Hepatocyte (in vitro differentiated cells): ENCODE measurements at regions not wholly inside any gene's neighbourhood (a gene's known extent, or its start where the extent isn't known, plus 50 kb on each side); places are given as distances from the start of the nearest gene placed in this dataset.
A peak's percentile ranks its signal among the peaks of the same experiment; 100 is the strongest.

ENCODE experiments used
- DNase-seq: peaks from one replicate; pipeline ENCODE4 v3.0.0-alpha.2; 2016; ENCODE audit warnings: low spot score
- H2AFZ ChIP-seq: fragments of 200-600 bp; sonication (generic); 2 replicates; pipeline ENCODE4 v1.6.0; 2016; ENCODE audit warnings: antibody characterized with exemption, mild to moderate bottlenecking
- H3K27ac ChIP-seq: fragments of 200-600 bp; sonication (generic); 2 replicates; pipeline ENCODE4 v1.5.1; 2016; ENCODE audit warnings: mild to moderate bottlenecking
- H3K27me3 ChIP-seq: fragments of 200-600 bp; sonication (generic); 2 replicates; pipeline ENCODE4 v1.6.1; 2016
- H3K36me3 ChIP-seq: fragments of 200-600 bp; sonication (generic); replicated peaks from 2 replicates; pipeline ENCODE4 v1.5.1; 2016; ENCODE audit warnings: low read depth; ENCODE audit not compliant: insufficient read depth
- H3K4me1 ChIP-seq: fragments of 200-600 bp; sonication (generic); 2 replicates; pipeline ENCODE4 v1.5.1; 2016; ENCODE audit warnings: mild to moderate bottlenecking, moderate library complexity; ENCODE audit not compliant: insufficient read depth
- H3K4me2 ChIP-seq: fragments of 200-600 bp; sonication (generic); 2 replicates; pipeline ENCODE4 v1.6.0; 2016
- H3K4me3 ChIP-seq: fragments of 200-600 bp; sonication (generic); 2 replicates; pipeline ENCODE4 v1.5.1; 2016; ENCODE audit warnings: mild to moderate bottlenecking
- H3K79me2 ChIP-seq: fragments of 200-600 bp; sonication (generic); 2 replicates; pipeline ENCODE4 v1.6.0; 2017; ENCODE audit warnings: mild to moderate bottlenecking
- H3K9me2 ChIP-seq: fragments of 200-600 bp; sonication (generic); replicated peaks from 2 replicates; pipeline ENCODE4 v1.6.0; 2017; ENCODE audit warnings: mild to moderate bottlenecking; ENCODE audit not compliant: insufficient read depth
- H3K9me3 ChIP-seq: fragments of 200-600 bp; sonication (generic); 2 replicates; pipeline ENCODE4 v1.5.1; 2016; ENCODE audit warnings: low read depth, mild to moderate bottlenecking
- H4K20me1 ChIP-seq: fragments of 200-600 bp; sonication (generic); 2 replicates; pipeline ENCODE4 v1.6.0; 2016; ENCODE audit warnings: mild to moderate bottlenecking; ENCODE audit not compliant: insufficient read depth, poor library complexity, severe bottlenecking
- EZH2 ChIP-seq: fragments of 200-600 bp; sonication (generic); IDR thresholded peaks from 2 replicates; pipeline ENCODE4 v1.6.1; 2016; ENCODE audit warnings: antibody characterized with exemption, mild to moderate bottlenecking, borderline replicate concordance
- EZH2phosphoT487 ChIP-seq: fragments of 200-600 bp; sonication (generic); IDR thresholded peaks from one replicate; pipeline ENCODE4 v1.6.1; 2018; ENCODE audit warnings: antibody characterized with exemption, mild to moderate bottlenecking, low read depth, moderate library complexity; ENCODE audit not compliant: unreplicated experiment, severe bottlenecking
- WGBS: methylation state at CpG from one replicate; pipeline ENCODE4 v1.1.6; 2016; ENCODE audit warnings: low lambda C conversion rate; ENCODE audit errors: missing lambda C conversion rate; 5-methylcytosine and 5-hydroxymethylcytosine counted together
- TF ChIP-seq, protein P1 (sequence below): fragments of 200-600 bp; sonication (generic); IDR thresholded peaks from 2 replicates; pipeline ENCODE4 v1.5.1; 2016; ENCODE audit warnings: antibody characterized with exemption, mild to moderate bottlenecking; ENCODE audit not compliant: poor library complexity

DNA sequence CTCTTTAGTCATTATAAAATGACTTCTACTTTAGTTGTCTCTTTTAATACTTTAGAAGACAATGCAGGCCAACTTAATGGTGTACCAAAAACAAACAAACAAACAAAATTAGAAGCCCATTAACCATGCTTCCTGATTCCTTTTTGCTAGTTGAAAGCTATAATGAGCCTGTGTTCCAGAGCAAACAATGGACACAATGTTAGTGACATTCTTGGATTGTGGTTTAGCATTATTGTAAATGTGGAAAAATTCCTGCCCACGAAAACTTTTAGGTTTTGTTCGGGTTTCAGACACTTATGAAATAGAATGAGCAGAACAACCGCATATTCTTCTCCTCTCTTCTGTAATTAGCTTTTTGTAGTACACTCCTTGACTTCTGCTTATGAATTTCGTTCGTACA, 1682.7 kb upstream of the PCDH7 start:
- no peaks in the 10 kb centered on the region for H3K9me2 ChIP-seq
- no peak overlapping the region for H3K4me3 ChIP-seq
- H3K36me3 ChIP-seq, result no peaks in the 10 kb centered on the region
- H4K20me1 ChIP-seq, result no peaks in the 10 kb centered on the region
- WGBS, result 95% methylated on average over 5 of the region's 5 CpGs
- H3K27me3 ChIP-seq, result no peaks in the 10 kb centered on the region
- DNase-seq, result no peak
- H2AFZ ChIP-seq, result no peak overlapping the region
- no peak overlapping the region for H3K27ac ChIP-seq
- no peak overlapping the region for H3K4me2 ChIP-seq
- H3K79me2 ChIP-seq, result no peaks in the 10 kb centered on the region
- TF ChIP-seq, protein P1, sequence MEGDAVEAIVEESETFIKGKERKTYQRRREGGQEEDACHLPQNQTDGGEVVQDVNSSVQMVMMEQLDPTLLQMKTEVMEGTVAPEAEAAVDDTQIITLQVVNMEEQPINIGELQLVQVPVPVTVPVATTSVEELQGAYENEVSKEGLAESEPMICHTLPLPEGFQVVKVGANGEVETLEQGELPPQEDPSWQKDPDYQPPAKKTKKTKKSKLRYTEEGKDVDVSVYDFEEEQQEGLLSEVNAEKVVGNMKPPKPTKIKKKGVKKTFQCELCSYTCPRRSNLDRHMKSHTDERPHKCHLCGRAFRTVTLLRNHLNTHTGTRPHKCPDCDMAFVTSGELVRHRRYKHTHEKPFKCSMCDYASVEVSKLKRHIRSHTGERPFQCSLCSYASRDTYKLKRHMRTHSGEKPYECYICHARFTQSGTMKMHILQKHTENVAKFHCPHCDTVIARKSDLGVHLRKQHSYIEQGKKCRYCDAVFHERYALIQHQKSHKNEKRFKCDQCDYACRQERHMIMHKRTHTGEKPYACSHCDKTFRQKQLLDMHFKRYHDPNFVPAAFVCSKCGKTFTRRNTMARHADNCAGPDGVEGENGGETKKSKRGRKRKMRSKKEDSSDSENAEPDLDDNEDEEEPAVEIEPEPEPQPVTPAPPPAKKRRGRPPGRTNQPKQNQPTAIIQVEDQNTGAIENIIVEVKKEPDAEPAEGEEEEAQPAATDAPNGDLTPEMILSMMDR, result no peak
- TF ChIP-seq EZH2 (no peak), EZH2phosphoT487 (no peak)
- no peaks in the 10 kb centered on the region for H3K4me1 ChIP-seq
- H3K9me3 ChIP-seq, result no peaks in the 10 kb centered on the region

DNA sequence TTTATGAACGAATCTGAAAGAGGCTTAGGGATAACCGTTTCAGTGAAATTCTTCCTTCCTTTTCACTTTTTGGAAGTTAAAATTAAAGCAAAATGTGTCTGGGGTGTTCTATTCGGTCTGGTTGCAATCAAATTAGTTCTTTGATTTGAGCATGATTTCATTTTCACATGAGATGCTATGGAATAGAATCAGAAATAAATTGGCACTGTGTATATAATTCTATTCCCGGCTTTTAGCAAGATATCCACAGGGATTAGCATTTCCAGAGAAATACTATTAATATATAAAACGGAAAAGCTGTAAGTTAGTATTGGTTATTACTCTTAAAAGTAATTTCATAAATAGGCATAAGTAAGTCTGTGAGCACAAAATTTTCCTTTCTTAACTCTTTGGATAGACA, 1676.8 kb upstream of the PCDH7 start:
- no peaks in the 10 kb centered on the region for H3K9me2 ChIP-seq
- H3K27ac ChIP-seq, result no peak overlapping the region
- no peaks in the 10 kb centered on the region for H4K20me1 ChIP-seq
- TF ChIP-seq EZH2, result no peak
- no peak for TF ChIP-seq EZH2phosphoT487
- TF ChIP-seq, protein P1, result no peak
- H3K27me3 ChIP-seq, result no peaks in the 10 kb centered on the region
- no peaks in the 10 kb centered on the region for H3K36me3 ChIP-seq
- no peaks in the 10 kb centered on the region for H3K79me2 ChIP-seq
- H3K9me3 ChIP-seq, result no peaks in the 10 kb centered on the region
- H3K4me1 ChIP-seq, result no peaks in the 10 kb centered on the region
- no peak for DNase-seq
- no peak overlapping the region for H3K4me3 ChIP-seq
- H2AFZ ChIP-seq, result no peak overlapping the region
- WGBS, result 85% methylated on average over 5 of the region's 5 CpGs
- no peak overlapping the region for H3K4me2 ChIP-seq

DNA sequence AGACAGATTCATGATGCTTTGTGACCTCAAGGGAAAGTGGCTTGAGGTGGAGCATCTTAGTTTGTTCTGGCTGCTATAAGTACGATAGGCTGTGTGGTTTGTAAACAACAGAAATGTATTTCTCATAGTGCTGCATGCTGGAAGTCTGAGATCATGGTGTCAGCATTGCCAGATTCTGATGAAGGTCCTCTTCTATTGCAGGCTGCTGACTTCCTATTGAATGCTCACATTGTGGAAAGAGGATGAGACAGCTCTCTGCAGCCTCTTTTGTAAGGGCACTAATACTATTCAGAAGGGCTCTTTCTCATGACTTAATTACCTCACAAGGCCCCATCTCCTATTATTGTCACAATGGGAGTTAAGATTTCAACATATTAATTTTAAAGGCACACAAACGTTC, 1674.0 kb upstream of the PCDH7 start:
- no peaks in the 10 kb centered on the region for H4K20me1 ChIP-seq
- H3K9me2 ChIP-seq, result no peaks in the 10 kb centered on the region
- no peaks in the 10 kb centered on the region for H3K9me3 ChIP-seq
- TF ChIP-seq, protein P1, result no peak
- TF ChIP-seq EZH2phosphoT487 (no peak), EZH2 (no peak)
- no peak overlapping the region for H3K27ac ChIP-seq
- no peak overlapping the region for H3K4me3 ChIP-seq
- no peak for DNase-seq
- no peaks in the 10 kb centered on the region for H3K79me2 ChIP-seq
- H3K36me3 ChIP-seq, result no peaks in the 10 kb centered on the region
- no peak overlapping the region for H2AFZ ChIP-seq
- no peaks in the 10 kb centered on the region for H3K27me3 ChIP-seq
- no peaks in the 10 kb centered on the region for H3K4me1 ChIP-seq
- 47% methylated on average over 2 of the region's 2 CpGs for WGBS
- no peak overlapping the region for H3K4me2 ChIP-seq

DNA sequence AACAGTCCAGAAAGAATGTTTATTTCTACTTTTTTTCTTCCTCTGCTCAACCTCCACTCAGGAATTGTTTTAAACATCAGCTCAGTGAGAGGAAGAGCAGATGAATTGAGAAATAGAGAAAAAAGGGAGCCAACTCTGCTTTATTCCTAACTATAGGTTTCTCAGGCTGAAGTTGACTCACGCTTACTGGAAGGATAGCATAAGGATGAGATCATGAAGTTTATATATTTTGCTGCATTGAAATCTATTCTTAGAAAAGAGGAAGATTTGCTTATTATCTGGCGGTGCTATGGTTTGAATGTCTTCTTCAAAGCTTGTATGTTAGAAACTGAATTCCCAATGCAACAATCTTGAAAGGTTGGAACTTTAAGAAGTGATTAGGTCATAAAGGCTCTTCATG, 1673.4 kb upstream of the PCDH7 start:
- DNase-seq, result peak; percentile 6
- Histone ChIP-seq H3K4me3 (no peak overlapping the region), H3K36me3 (no peaks in the 10 kb centered on the region), H3K79me2 (no peaks in the 10 kb centered on the region), H3K9me2 (no peaks in the 10 kb centered on the region), H3K9me3 (no peaks in the 10 kb centered on the region), H3K27ac (no peak overlapping the region), H3K4me1 (no peaks in the 10 kb centered on the region), H4K20me1 (no peaks in the 10 kb centered on the region), H2AFZ (no peak overlapping the region), H3K4me2 (no peak overlapping the region), H3K27me3 (no peaks in the 10 kb centered on the region)
- WGBS, result 81% methylated on average over 2 of the region's 2 CpGs
- TF ChIP-seq EZH2 (no peak), EZH2phosphoT487 (no peak)
- TF ChIP-seq, protein P1, result no peak
